Breast epithelium (tissue), 3 donors: ENCODE measurements at regions not wholly inside any gene's neighbourhood (a gene's known extent, or its start where the extent isn't known, plus 50 kb on each side); places are given as distances from the start of the nearest gene placed in this dataset.

ENCODE experiments used
- CTCF ChIP-seq, 3 donors: fragments of 450-650 bp; IDR thresholded peaks; one replicate each; pipeline ENCODE4 v1.5.1; 2016 to 2017; ENCODE audit warnings: antibody characterized with exemption in 3 of 3, mild to moderate bottlenecking in 3 of 3, moderate library complexity in 3 of 3
- POLR2A ChIP-seq: fragments of 450-650 bp; IDR thresholded peaks from one replicate; pipeline ENCODE4 v1.6.1; 2016; ENCODE audit warnings: antibody characterized with exemption, mild to moderate bottlenecking, moderate library complexity
- POLR2AphosphoS5 ChIP-seq, 3 donors: sonication (generic); formaldehyde crosslinking; IDR thresholded peaks; one replicate each; pipeline ENCODE4 v1.6.1; 2017; ENCODE audit warnings: antibody characterized with exemption in 3 of 3

DNA sequence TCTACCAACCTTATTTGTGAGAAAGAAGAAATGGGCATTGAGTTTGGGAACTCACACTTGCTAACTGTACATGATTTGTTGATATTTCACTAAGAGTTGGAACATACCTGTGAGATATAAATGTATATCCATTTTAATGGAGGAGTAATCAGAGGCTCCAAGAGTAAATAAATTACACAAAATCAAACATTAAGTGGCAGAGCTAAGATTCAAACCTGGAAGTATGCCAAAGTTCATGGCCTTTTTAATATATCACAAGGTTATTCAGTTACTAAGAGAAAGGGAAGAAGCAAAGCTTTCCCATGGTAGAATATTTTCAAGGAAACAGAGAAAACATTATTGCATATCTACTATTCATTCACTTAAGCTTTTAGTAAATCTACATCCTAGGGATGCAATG lies 1641.1 kb downstream of the FAM181B start:
- TF ChIP-seq CTCF (IDR thresholded peaks at IDR 0.05) (no peak), POLR2A (no peak), POLR2AphosphoS5 (IDR thresholded peaks at IDR 0.05) (no peak)
